ENCODE measurements at regions not wholly inside any gene's neighbourhood (a gene's known extent, or its start where the extent isn't known, plus 50 kb on each side); places are given as distances from the start of the nearest gene placed in this dataset.

- TF ChIP-seq, protein P1, sequence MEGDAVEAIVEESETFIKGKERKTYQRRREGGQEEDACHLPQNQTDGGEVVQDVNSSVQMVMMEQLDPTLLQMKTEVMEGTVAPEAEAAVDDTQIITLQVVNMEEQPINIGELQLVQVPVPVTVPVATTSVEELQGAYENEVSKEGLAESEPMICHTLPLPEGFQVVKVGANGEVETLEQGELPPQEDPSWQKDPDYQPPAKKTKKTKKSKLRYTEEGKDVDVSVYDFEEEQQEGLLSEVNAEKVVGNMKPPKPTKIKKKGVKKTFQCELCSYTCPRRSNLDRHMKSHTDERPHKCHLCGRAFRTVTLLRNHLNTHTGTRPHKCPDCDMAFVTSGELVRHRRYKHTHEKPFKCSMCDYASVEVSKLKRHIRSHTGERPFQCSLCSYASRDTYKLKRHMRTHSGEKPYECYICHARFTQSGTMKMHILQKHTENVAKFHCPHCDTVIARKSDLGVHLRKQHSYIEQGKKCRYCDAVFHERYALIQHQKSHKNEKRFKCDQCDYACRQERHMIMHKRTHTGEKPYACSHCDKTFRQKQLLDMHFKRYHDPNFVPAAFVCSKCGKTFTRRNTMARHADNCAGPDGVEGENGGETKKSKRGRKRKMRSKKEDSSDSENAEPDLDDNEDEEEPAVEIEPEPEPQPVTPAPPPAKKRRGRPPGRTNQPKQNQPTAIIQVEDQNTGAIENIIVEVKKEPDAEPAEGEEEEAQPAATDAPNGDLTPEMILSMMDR (IDR thresholded peaks at IDR 0.05): no peak
- TF ChIP-seq POLR2A (IDR thresholded peaks at IDR 0.05): no peak
Measured at GRCh38 chr12:75622492-75622891, 111.1 kb upstream of the KRR1 start.

Data from heart left ventricle (tissue), 13 donors.